Epithelial cell of esophagus (primary cell): ENCODE measurements at regions not wholly inside any gene's neighbourhood (a gene's known extent, or its start where the extent isn't known, plus 50 kb on each side); places are given as distances from the start of the nearest gene placed in this dataset.
A peak's percentile ranks its signal among the peaks of the same experiment; 100 is the strongest.

Source experiments
- DNase-seq: peaks from one replicate; pipeline ENCODE4 v3.0.0; 2010; ENCODE audit warnings: low read depth
- H3K4me3 ChIP-seq: 2 replicates; pipeline ENCODE4 v1.5.1; 2011; ENCODE audit warnings: mild to moderate bottlenecking, low read length, control low read depth
- TF ChIP-seq, protein P1 (sequence below): IDR thresholded peaks from 2 replicates; pipeline ENCODE4 v1.5.1; 2011; ENCODE audit warnings: low read depth, mild to moderate bottlenecking, low read length, control low read depth, inconsistent platforms; ENCODE audit not compliant: insufficient read depth; ENCODE audit errors: missing control alignments

DNA sequence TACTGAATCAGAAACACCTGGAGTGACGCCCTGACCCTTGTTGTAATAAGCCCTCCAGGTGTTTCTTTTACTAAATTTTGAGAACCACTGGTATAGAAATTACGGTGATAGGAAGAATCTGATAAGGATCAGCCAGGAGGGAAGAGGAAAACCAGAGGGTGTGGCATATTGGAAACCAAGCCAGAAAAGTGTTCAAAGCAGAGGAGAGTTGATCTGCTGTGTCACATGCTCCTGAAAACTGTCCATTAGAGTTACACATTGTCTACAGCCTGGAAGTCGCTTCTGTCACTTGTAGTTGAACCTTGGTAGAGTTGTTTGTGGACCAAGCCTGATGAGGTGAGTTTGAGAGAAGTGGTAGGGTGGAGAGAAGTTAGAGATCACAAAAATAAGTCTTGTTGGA is 497.4 kb downstream of the ENC1 start:
- DNase-seq: no peak
- H3K4me3 ChIP-seq: no peak overlapping the region
- TF ChIP-seq, protein P1, sequence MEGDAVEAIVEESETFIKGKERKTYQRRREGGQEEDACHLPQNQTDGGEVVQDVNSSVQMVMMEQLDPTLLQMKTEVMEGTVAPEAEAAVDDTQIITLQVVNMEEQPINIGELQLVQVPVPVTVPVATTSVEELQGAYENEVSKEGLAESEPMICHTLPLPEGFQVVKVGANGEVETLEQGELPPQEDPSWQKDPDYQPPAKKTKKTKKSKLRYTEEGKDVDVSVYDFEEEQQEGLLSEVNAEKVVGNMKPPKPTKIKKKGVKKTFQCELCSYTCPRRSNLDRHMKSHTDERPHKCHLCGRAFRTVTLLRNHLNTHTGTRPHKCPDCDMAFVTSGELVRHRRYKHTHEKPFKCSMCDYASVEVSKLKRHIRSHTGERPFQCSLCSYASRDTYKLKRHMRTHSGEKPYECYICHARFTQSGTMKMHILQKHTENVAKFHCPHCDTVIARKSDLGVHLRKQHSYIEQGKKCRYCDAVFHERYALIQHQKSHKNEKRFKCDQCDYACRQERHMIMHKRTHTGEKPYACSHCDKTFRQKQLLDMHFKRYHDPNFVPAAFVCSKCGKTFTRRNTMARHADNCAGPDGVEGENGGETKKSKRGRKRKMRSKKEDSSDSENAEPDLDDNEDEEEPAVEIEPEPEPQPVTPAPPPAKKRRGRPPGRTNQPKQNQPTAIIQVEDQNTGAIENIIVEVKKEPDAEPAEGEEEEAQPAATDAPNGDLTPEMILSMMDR: no peak

DNA sequence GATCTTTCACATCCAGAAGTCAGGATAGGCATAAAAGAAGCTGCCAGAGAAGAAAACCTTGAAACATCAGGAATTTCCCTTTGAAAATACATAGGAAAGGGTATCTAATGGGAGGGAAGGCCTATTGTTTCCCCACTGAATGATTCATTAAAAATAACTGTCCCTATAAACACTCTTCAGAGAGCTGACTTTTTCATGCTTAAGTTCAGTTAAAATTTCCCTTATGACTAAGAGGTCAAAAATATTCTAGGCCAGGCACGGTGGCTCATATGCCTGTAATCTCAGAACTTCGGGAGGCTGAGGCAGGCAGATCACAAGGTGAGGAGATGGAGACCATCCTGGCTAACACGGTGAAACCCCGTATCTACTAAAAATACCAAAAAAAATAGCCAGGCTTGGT is 499.5 kb downstream of the ENC1 start:
- DNase-seq: peak; percentile 40
- no peak overlapping the region for H3K4me3 ChIP-seq
- TF ChIP-seq, protein P1: no peak

DNA sequence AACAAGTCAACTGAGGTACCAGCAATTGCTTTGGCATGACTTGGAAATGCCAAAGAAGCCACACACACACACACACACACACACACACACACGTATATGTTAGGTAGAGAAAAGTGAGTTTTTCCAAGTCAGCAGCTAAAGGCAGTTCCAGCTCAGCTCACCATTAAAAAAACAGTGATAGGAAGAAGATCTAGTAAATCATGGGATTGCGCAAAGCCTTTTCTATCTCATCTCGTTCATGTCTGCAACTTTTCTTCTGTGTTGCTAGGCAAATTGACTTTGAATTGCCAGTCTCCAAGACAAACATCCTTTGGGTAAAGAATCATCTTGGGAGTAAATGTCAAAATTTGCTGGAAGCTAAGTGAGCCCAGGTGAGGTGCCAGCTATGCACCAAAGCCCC is 500.1 kb downstream of the ENC1 start:
- TF ChIP-seq, protein P1: no peak
- no peak for DNase-seq
- H3K4me3 ChIP-seq: no peak overlapping the region

DNA sequence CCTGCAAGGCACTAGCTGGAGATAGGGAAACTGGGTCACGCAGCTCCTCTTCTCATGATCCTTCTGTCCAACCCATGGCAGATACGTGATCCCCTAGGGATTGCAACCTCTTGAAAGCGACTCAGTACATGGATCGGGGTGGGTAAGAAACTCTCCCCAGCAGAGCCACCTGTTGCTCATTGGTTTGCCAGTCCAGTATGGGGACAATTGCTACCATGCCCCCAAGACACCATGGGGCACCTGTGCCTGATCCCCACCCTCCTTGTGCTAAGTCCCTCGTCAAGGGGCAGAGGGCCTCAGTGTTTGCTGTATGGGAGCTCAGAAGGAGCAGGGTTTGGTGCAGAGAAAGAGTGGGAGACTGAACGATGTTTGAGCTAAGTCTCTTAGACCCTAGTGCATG is 500.9 kb downstream of the ENC1 start:
- DNase-seq: no peak
- TF ChIP-seq, protein P1: no peak
- H3K4me3 ChIP-seq: no peak overlapping the region

DNA sequence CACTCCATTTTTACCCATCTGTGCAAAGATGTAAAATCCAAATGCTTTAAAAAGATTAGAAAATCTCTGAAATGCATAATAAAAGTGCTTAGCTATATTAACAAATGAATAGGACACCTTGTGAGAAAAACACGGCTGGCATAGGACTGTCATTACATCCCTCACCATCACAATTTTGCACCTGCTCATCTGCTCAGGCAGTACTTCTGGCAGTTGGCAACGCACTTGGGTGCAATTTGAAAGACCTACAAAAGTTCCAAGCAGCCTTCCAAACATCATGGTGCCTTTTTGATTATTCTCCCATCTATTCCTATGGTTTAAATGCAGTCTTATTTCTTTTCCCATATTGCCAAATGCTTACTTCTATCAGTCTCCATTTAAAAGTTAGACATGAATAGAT is 501.8 kb downstream of the ENC1 start:
- TF ChIP-seq, protein P1: no peak
- H3K4me3 ChIP-seq: no peak overlapping the region
- no peak for DNase-seq

DNA sequence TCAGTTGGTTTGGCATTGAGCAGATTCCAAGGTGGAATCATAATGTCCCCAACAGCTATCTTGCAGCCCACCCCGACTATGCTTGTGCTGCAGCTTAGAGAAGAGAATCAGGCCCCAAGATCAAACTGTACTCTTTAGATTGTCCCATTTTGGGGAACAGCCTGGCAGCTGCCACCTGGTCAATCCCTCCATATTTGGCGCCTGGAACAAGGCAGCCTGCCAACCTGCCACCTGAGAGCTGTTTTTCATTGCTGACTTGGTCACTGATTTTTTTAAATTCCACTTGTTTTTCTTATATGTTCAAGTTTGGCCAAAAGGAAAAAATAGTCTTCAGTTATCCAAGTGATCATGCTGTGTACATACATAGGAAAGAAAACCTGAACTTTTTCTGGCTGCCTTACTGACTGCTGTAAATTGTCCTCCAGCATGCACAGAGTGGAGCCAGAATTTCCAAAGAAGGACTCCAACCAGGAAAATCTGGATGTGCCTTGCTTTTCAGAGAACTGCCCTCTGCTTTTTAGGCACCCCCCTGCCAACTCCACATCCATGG is 504.2 kb downstream of the ENC1 start:
- no peak for DNase-seq
- TF ChIP-seq, protein P1: no peak
- H3K4me3 ChIP-seq: no peak overlapping the region

DNA sequence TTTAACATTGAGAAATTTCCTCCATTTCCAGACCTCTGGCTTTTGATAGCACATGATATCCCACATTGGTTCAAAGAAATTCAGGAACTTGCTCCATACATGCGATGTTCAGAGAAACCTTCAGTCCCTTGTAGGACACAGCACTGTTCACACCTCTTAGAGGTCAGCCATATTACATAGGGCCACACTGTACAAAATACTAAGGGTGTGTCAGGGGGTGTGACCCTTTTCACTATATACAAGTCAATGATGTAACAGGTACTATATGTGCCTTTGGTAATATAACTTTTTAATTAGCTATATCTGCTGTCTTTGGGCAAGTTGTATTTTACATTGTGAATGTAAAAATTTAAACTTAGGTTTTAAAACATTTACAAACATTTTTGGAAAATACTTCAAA is 505.5 kb downstream of the ENC1 start:
- TF ChIP-seq, protein P1: no peak
- H3K4me3 ChIP-seq: no peak overlapping the region
- DNase-seq: no peak
